EH (cell line): ENCODE measurements at regions not wholly inside any gene's neighbourhood (a gene's known extent, or its start where the extent isn't known, plus 50 kb on each side); places are given as distances from the start of the nearest gene placed in this dataset.
"Not testable (repeated sequence)": the region's sequence is repeated elsewhere in the genome, so short reads cannot be mapped to it uniquely, and the experiment has no call there.

Experiments
- DNase-seq: peaks from one replicate; pipeline ENCODE4 v3.0.0-alpha.2; 2015; ENCODE audit warnings: low read depth

DNA sequence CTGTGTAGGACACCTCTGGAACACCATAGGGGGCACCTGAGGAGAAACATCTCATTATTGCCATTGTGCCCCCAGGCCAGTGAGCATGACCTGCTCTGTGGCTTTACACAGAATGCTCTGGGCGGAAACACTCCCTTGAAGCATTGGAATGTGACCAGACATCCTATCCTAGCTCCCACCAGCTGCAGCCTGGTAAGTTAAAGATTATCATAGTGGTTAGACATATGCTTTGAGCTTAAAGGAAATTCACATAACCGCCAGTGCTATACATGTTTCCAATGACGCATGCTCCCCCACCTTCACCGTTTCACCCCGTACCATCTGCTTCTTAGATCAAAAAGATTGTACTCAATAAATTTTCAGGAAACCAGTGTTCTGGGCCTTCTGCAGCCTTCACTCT lies 217.7 kb upstream of the CENPE start:
- no peak for DNase-seq

DNA sequence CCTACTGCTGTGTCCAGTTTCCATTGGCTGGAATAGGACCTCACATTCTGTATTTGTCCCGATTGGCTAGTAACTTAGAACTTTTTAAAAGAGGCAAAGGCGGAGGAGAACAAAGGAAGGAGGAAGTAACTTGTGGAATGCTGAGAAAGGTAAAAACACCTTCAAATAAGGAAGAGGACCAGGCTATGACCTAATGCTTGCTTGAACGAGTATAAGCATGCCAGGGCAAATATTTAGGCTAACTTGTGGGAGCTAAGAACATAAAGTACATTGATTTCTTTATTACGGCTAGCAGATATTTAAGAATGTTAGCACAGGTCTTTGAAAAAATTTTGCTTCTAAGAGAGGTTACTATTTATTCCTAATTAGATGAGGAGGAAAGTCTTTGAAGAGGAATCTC lies 214.5 kb upstream of the CENPE start:
- not testable (repeated sequence) for DNase-seq

DNA sequence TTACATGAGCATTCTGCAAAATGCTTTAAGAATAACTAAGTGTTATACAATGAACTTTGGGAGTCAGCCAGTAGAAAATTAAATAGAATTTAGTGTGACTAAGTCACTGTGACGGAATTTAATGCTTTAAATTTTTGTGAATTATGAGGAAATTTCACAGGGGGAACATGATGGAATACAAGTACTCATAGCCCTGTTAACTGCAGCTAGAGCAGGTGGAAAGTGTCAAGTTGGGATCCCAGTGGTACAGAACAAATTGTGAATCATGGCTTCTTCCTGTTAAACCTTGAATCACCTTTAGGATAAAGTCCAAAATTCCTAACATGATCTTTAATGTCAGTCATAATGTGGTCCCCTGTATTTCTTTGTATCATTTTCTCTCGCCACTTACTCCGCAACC lies 212.2 kb upstream of the CENPE start:
- no peak for DNase-seq

DNA sequence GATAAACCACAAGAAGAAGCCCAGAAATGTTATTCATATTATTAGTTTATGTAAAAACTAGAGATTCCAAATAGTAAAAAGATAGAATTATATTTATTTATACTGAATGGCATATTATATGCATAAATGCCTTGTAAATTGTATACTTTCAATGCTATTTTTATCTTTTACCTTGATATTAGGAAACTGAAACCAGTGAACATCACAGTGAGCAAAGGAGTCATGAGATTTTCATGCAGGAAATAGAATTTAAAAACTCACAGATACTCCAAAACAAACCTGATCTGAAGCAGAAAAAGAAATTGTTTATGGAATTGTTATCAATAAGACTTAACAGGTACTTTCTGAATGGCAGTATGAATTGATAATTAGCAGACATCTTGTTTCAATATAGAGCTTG lies 207.3 kb upstream of the CENPE start:
- DNase-seq = no peak

DNA sequence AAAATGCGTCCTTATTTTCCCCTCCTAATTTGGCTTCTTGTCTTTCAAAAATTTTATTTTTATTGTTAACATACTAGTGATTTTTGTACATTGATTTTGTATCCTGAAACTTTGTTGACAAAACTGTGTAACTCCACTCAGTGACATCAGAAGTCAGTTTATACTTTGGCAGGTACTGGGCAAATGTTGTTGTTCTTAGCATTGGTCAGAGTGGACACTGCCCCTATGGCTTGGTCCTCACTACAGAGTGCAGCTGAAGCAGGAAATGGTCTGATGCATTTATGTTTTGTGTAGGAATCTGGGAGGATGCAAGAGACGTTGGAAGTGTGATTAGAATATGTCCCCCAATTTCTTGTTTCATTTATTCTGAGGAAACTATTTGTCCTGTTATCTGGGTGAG lies 205.5 kb upstream of the CENPE start:
- no peak for DNase-seq

DNA sequence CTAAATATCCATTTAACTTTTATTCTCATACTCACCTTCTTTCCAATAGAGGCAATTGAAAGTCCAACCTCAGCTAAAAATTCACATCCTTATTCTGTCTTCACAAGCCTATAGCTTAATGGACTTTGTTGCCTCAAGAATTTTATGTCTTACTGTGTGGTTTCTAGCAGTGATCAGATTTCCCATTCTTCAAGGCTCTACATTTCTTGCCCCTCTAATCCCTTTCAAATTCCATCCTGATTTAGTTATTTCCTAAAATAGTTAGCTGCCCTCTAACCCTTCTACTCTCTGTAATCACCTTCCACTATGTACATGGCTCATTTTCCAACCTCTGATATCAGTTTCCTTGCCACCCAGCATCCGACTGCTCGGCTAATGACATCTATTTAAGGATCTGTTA lies 204.1 kb upstream of the CENPE start:
- no peak for DNase-seq

DNA sequence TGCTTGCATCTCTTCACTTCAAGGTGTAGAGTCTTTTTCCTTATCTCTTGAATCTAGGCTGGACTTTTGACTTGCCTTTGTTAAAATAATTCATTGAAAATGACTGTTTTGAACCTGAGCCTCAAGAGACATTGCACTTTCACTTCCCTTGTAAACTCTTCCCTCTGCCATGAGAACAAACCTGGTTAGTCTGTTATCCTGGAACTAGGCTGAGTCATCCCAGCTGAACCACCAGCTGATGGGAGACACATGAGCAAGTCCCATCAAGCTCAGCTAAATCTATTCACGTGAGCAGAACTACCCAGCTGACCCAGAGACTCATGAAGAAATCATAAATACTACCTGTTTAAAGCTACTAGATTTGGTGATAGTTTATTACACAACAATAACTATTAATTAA lies 202.3 kb upstream of the CENPE start:
- DNase-seq = no peak

DNA sequence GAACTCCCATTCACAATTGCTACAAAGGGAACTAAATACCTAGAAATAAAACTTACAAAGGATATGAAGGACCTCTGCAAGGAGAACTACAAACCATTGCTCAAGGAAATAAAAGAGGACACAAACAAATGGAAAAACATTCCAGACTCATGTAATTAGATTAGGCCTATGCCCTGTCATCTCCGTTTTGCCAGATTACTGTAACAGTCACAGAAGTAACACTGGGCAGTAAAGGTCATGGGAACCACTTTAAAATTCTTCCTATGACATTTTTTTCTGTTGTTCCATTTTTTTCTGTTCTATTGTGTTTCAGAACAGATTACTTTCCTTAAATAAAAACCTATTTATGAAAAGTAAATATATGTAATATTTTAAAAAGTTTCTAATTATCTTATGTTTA lies 199.4 kb upstream of the CENPE start:
- no peak for DNase-seq

DNA sequence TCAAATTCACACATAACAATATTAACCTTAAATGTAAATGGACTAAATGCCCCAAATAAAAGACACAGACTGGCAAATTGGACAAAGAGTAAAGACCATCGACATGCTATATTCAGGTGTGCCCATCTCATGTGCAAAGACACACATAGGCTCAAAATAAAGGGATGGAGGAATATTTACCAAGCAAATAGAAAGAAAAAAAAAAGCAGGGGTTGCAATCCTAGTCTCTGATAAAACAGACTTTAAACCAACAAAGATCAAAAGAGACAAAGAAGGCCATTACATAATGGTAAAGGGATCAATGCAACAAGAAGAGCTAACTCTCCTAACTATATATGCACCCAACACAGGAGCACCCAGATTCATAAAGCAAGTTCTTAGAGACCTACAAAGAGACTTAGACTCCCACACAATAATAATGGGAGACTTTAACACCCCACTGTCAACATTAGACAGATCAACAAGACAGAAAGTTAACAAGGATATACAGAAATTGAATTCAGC lies 189.4 kb upstream of the CENPE start:
- DNase-seq = not testable (repeated sequence)

DNA sequence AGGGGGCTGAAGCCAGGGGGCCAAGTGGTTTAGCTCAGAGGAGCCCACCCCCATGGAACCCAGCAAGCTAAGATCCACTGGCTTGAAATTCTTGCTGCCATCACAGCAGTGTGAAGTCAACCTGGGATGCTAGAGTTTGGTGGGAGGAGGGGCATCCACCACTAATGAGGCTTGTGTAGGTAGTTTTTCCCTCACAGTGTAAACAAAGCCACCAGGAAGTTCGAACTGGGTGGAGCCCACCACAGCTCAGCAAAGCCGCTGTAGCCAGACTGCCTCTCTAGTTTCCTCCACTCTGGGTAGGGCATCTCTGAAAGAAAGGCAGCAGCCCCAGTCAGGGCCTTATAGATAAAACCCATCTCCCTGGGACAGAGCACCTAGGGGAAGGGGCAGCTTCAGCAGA lies 187.4 kb upstream of the CENPE start:
- DNase-seq = not testable (repeated sequence)

DNA sequence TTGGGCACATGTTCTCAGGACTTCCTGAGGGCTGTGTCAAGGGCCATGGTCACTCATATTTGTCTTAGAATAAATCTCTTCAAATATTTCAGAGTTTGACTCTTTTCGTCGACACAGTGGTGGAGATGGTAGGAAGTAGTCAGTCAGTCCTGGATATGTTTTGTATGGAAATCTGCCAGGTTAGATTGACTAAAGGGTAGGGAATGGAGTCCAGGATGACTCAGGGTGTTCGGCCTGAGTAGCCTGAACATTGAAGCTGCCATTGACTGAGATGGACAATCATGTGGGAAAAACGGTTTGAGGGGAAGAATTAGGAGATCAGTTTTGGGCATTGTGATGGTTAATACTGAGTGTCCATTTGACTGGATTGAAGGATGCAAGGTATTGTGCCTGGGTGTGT lies 177.1 kb upstream of the CENPE start:
- peak; percentile 14 for DNase-seq

DNA sequence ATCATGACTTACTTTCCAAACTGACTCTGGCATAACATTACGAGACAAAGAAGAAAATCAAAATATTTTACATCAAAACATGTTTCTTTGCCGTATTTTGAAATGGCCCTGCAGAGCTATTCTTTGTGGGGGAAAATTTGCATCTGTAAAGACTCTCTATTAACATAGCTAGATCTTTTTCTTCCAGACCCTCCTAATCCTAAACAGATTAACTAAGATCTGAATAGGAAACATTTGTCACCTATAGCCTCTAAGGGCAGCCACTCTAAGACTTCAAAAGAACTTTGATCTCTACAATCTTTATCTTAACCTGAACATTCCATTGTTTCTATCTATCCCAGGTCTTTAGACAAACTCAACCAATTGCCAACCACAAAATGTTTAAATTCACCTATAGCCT lies 176.6 kb upstream of the CENPE start:
- DNase-seq = no peak

DNA sequence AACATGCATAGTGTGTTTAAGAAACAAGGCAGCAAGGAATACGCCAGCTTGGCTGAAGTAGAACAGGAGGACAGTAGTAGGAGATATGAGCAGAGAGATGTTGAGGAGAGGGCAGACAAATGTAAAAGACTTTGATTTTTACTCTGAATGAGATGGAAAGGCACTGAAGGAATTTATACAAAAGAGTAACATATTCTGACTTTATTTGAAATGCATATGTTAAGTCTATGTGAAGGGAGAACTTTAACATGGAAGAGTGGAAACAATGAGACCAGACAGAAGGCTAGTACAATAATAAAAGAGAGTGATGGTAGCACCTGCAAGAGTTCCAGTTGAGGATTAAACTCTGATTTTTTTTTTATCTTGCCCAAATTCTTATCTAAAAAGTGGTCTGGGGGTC lies 176.2 kb upstream of the CENPE start:
- DNase-seq = no peak

DNA sequence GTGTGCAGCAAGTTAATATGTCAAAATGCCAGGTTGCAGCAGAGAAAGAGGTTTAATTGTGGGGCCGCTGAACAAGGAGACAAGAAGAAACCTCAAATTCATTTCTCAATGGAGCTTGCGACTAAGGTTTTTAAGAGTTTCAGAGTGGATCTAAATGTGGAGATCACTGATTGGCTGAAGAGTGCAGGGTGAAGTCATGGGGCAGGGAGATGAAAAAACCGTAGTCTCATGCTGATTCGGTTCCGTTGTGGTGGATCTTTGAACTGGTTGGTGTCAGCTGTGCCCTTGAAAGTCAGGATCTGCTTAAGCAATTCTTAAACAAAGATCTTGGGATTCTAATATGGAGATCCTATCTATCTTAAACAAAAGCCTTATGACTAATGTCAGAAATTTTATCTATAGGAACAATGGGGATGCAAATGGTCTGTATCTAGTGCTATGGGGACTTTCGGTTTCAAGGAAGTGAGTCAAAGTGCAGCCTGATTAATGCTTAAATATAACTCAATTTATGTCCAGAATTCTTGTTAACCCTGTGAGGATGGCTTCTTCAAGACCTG lies 173.9 kb upstream of the CENPE start:
- DNase-seq = no peak

DNA sequence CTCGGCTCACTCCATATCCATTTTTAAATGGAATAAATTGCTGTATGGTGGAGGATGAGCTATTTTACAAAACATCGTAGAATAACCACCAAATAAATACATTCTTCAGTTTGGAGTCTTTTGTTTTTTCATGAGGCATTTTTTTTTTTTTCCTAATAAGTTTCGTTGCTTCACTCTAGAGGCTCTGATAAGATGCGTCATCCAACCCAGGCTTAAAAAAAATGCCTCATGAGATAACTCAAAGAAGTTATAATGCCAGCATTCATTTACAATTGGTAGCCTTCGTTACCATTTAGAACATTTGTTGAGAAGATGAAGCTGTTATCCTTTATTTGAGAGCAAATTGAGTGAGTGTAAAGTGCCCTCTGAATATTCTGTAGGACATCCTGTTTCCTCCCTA lies 172.2 kb upstream of the CENPE start:
- no peak for DNase-seq

DNA sequence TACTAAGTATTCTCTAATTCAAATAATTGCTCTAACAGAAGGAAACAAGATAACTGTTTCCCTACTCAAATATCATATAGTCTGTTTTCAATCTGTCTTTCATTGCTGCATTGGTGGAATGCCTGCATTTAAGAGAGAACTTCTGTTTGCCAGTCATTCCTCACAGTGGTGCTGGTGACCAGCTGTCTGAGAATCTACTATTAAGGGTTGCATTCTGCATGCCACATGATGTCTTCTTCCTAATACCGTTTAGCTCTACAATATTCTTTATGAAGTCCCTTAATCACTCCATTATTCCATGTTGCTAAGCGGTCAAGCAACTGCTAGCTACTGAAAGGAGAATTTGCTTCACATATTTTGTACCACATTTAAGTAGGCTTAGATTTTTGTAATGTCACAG lies 167.1 kb upstream of the CENPE start:
- DNase-seq = no peak

DNA sequence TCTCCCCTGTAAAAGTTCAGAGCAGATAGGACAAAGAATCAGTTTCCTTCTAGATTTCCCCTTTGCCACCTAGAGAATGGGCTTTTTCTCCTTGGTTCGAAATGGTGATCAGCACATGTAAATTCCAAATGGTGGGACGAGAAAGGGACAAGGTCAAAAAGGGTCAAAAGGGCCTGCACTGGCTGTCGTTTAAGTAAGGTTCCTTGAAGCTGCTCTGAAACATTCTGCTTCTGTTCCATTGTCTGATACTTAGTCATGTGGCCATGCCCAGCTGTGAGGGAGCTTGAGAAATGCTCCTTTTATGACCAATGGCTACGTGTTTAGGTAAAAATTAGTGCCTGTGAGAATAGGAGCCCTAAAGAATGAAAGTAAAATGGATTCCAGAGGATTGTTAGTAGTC lies 165.9 kb upstream of the CENPE start:
- no peak for DNase-seq

DNA sequence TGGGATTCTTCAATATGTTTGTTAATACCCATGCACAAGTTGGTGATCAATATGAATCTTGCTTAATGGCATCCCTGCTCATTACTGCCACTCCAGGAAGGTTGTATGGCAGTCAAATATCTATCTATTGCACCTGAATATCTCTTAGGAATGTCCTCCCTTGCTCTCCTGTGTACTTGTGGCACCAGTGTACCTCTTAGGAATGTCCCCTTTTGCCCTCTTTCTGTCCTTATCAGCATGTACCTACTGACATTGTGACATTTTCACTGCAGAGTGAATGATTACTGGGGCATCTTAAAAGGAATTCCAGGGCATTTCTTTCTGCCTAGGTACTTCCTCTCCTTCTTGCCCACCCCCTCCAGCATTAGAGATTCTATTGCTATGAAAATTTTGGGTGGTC lies 163.8 kb upstream of the CENPE start:
- DNase-seq = no peak

DNA sequence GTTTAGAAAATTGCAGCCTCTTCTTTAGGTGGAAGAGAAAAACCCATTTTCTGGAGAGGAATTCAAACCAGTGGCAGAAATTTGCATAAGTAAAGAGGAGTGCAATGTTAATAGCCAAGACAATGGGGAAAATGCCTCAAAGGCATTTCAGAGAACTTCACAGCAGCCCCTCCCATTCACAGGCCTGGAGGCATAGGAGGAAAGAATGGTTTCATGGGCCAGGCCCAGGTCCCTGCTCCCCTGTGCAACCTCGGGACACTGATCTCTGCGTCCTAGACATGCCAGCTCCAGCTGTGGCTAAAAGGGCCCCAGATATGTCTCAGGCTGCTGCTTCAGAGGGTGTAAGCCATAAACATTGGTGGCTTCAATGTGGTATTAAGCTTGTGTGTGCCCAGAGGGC lies 161.8 kb upstream of the CENPE start:
- DNase-seq = no peak

DNA sequence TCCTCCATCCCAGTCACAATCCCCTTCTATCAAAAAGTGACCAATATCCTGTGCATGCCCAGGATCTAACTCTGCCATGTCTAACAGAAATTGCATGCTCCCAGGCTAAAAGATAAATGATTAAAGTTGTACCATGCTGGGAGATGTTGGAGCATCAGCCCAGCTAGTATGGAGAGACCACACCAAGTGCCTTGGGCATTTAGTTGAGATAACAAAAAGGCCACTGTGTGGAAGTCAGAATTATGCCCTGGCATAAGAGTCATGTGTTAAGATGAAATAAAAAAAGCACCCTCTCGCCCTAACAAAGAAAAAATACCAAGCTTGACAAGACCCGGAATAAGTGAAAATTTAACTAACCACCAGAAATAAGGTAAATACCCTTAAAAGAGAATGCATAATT lies 155.9 kb upstream of the CENPE start:
- DNase-seq = no peak

DNA sequence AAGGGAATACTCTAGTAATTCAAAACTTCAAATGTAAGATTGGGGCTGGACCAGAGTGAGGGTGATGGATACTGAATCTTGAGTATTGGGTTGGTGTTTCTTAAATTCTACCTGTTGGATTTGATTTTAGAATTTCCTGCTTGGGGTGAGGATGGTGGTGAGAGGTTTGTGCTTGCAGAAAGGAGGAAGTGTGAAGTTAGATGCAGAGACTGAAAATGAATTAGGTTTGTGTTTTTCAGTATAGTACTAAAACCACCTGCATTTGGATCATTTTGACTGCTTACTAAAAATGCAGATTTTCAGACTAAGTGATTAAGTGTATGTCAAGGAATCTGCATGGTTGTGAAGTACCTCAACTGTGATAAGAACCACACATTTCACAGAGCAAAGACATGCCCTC lies 131.5 kb upstream of the CENPE start:
- no peak for DNase-seq

DNA sequence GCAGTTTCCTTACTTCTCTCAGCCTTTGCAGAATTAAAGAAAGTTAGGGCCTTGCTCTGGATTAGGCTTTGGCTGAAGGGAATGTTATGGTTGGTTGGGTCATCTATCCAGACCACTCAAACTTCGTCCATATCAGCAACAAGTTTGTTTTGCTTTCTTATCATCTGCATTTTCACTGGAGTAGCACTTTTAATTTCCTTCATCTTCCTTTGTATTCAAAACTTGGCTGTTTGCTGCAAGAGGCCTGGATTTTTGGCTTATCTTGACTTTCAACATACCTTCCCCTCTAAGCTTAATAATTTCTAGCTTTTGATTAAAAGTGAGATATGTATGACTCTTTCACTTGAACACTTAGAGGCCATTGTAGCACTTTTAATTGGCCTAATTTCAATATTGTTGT lies 126.7 kb upstream of the CENPE start:
- no peak for DNase-seq

DNA sequence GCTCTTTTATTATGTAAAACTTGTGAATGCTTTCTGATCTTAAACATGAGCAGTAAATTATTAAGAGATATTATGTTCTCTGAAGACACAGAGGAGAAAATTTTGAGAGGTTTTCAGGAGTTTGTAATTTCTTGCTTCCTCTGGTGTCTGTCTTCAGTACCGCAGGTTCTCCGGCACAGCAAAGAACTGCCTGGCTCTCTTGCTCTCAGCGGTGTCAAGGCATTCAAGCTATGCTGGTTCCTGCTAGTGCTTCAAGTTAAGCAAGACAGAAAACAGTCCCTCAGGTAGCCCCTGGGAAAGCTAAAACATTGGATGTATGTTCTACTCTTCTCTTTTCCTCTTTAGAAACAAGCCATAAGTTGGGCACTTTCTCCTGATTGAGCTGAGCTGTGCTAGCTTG lies 120.2 kb upstream of the CENPE start:
- no peak for DNase-seq

DNA sequence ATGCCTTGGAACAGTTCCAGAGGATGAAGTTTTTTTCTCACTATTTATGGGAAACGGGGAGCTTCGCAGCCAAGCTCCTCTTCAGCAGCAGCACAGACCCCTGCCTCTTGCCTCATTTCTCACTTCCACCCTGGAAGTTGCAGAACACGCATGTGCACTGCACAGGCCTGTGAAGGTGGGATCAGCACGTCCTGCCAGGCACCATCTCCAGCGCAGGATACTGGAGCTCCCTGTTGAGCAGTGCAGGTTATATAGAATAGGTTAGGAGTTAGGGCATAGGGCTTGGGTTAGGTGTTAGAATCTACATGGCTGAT lies 110.1 kb upstream of the CENPE start:
- DNase-seq = no peak
